Stimulated activated CD8-positive, alpha-beta memory T cell treated with anti-CD3 and anti-CD28 coated beads, Interleukin-2, amount 100 ng/mL, for 48 hours (primary cell): ENCODE measurements at regions not wholly inside any gene's neighbourhood (a gene's known extent, or its start where the extent isn't known, plus 50 kb on each side); places are given as distances from the start of the nearest gene placed in this dataset.
"Not testable (repeated sequence)": the region's sequence is repeated elsewhere in the genome, so short reads cannot be mapped to it uniquely, and the experiment has no call there.

ENCODE experiments used
- DNase-seq, 2 donors: peaks; one replicate each; pipeline ENCODE4 v3.0.0-alpha.2; 2020; ENCODE audit warnings: low read depth in 2 of 2

DNA sequence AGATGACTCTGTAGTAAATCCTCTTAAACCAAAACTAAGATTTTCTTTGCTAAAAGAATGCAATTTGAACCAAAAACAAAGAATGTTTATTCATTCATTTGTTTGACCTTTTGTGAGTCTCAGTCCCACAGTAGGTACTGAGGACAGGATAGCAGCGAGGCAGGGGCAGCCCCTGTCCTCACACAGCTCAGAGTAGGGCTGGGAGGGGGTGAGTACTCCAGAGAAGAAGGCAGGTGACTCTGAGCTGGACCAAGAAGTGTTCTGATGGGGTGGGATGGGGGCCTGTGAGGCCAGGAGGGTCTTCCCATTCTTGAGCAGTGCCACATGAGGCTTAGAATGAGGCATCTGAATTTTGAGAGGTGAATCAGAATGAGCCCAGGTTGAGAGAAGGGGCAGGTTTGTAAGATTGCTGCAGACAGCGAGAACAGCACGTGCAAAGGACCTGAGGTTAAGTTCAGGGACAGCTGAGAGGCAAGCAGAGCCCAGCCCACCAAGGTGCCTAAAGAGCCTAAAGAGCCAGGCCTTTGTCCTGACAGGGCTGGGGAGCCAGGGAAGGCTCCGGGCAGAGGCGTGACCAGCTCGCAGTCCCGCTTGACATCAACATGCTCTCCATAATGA lies 56.9 kb upstream of the CHST15 start:
- no peak for DNase-seq

DNA sequence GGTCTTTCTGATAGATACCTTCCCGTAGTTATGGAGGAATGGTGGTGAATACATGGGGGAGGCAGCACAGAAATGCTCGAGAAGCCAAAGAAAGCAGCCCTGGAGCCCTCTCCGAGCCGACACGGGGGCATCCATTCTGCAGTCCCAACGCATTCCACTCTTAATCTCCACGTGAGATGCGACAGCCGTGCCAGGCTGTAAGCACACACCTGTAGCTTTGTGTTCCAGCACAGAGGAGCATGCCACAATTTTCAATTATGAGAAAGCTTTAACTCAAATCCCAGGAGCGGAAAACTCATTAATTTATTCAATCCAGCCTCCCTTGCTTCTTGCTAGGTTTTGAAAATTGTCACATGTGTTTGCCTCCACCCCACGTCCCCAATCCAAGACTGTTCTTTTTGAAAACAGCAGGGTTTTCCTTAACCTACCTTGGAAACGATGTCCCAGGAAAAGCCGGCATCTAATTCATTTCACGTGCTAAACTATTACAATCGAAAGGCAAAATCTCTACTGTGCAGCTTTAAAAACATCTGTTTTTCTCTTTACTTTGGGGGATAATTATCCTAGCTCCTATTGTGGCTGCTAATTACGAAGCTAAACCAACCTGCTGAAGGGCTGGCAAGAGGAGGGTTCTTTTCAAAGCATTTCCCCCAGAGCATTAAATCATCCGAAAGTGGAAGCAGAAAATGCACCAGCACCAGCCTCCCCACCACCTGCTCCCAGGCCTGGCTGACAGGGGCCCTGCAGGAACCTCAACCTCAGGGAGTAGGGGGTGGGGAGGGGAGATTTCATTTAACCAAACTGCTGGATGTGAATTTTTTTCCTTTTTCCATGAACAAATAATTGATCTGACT lies 56.0 kb upstream of the CHST15 start:
- no peak for DNase-seq

DNA sequence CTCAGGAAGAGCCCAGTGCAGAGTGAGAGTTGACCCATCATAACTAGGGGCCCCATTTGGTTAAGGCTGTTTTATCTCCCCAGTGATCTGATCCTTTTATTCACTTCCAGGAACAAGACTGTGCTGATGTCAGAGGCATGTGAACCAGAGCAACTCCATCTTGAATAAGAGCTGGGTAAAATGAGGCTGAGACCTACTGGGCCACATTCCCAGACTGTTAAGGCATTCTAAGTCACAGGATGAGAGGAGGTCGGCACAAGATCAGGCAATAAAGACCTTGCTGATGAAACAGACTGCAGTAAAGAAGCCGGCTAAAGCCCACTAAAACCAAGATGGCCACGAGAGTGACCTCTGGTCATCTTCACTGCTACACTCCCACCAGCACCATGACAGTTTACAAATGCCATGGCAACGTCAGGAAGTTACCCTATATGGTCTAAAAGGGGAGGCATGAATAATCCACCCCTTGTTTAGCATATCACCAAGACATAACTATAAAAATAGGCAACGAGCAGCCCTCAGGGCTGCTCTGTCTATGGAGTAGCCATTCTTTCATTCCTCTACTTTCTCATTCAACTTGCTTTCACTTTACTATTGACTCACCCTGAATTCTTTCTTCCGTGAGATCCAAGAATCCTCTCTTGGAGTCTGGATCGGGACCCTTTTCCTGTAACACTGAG lies 55.3 kb upstream of the CHST15 start:
- not testable (repeated sequence) for DNase-seq

DNA sequence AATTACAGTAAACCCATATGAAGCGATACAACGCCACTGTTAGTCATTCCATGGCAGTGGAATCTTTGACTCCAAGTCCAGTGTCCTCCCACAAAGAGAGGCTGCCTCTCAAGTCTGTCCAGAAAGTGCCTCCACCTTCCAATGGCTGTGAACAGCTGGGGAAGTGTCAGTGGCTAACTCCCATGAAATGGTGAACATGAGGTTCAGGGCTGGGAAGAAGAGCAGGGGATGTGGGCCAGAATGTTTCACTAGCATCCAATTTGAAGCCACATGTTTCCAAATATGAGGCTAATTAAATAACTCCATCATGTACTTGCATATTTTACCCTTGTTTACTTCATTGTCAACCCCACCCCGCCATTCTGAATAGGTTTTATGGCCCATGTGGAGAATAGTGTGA lies 53.1 kb upstream of the CHST15 start:
- DNase-seq = no peak

DNA sequence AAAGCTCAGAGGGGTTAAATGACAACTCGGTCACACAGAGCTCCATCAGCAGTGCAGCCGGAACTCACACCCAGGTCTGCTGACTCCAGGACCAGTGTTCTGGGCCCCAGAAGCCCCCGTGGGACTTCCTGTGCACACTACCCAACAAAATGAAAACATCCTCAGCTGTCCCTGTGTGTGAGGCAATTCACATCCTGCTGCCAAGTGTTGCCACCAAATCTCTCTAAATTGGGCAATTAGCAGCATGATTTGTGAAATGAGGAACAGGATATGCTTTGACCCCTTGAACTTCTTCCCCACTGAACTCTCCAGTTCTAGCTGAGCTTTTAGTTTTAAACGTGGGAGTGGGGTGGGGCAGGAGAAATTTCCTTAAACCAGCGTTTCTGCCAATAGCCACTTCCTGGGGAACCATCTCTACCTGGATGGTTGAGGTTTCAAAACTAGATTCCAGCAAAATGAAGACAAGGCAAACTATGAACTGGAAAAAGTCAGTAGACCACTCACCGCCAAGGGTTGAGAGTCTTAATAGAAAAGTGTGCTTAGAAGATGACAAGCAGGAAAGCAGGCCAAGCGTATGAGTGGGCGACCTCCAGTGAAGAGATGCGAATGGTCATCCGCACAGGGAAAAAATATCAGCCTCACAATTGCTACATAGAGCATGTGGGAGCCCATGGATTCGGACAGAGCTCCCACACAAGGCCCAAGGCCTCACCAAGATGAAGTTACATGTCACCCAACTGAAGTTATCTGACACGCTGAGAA lies 51.9 kb upstream of the CHST15 start:
- DNase-seq = no peak

DNA sequence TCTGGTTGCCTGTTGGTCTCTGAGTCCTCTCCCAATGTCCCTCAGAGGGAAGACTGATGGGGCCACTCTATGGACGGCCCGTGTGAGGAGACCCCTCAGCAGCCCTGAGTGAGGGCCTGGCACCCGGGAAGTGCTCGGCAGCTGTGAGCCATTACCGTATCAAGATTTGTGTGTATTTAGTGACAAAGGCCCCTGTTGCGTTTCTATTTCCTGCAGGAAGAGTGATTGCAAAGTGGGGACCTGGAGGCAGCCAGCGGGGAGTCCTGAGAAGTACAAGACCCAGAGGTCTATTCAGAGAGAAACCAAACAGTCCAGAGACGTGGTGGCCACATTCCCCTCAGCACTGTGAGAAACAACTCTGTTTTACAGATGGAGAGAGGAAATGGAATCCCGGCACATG lies 51.1 kb upstream of the CHST15 start:
- no peak for DNase-seq

DNA sequence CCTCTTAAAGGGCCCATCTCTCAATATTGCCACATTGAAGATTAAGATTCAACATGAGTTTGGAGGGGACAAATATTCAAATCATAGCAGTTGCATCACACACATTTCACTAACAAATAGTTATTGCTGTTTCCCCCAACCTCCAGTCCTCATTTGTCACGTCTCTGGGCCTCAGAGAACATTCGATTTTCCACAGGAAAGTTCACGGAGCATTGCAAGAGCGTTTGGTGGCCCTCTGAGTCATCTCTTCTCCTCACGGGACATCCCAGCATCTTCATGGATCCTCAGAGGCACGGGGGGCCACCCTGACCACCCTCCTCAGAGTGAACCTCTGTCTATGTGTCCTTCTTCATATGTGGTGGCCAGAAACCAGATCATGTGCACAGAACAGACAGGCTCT lies 50.3 kb upstream of the CHST15 start:
- DNase-seq = no peak
